ENCODE measurements at regions not wholly inside any gene's neighbourhood (a gene's known extent, or its start where the extent isn't known, plus 50 kb on each side); places are given as distances from the start of the nearest gene placed in this dataset.

GRCh38 chr6:22357724-22358189 is 60.9 kb upstream of the PRL start:
- Mint-ChIP-seq H3K27me3 (no peaks in the 10 kb centered on the region), H3K36me3 (ENCODE audit: low read depth) (no peaks in the 10 kb centered on the region), H3K4me3 (no peak overlapping the region), H3K27ac (no peak overlapping the region), H3K4me1 (no peaks in the 10 kb centered on the region), H3K9me3 (no peaks in the 10 kb centered on the region)
- intact Hi-C loops (cut with micrococcal nuclease), result no loop called here
- no peak for DNase-seq
- no peak for ATAC-seq (ENCODE audit: low read depth)
- POLR2A ChIA-PET, result no interaction called here
- CTCF ChIA-PET, result no interaction called here
- TF ChIP-seq CTCF (IDR thresholded peaks at IDR 0.05), result no peak

- ChIA-PET CTCF (no interaction called here), POLR2A (no interaction called here)
- no peaks in the 10 kb centered on the region for H3K4me1 Mint-ChIP-seq
- ATAC-seq (ENCODE audit: low read depth) (no peak), DNase-seq (no peak)
- no peak overlapping the region for H3K4me3 Mint-ChIP-seq
- intact Hi-C loops (cut with micrococcal nuclease), result no loop called here
- no peaks in the 10 kb centered on the region for H3K36me3 Mint-ChIP-seq (ENCODE audit: low read depth)
- TF ChIP-seq CTCF (IDR thresholded peaks at IDR 0.05), result no peak
- H3K27ac Mint-ChIP-seq, result no peak overlapping the region
- no peaks in the 10 kb centered on the region for H3K27me3 Mint-ChIP-seq
- no peaks in the 10 kb centered on the region for H3K9me3 Mint-ChIP-seq
These were observed 64.7 kb upstream of the PRL start for GRCh38 chr6:22361576-22361975.

- Mint-ChIP-seq H3K9me3 (peaks cover 2% of the 10 kb centered on the region), H3K27me3 (no peaks in the 10 kb centered on the region), H3K27ac (no peak overlapping the region), H3K4me3 (no peak overlapping the region), H3K4me1 (no peaks in the 10 kb centered on the region), H3K36me3 (ENCODE audit: low read depth) (no peaks in the 10 kb centered on the region)
- ATAC-seq (ENCODE audit: low read depth) (no peak), DNase-seq (no peak)
- ChIA-PET POLR2A (no interaction called here), CTCF (no interaction called here)
- intact Hi-C loops (cut with micrococcal nuclease), result no loop called here
- TF ChIP-seq CTCF (IDR thresholded peaks at IDR 0.05), result no peak
These were observed 65.5 kb upstream of the PRL start for GRCh38 chr6:22362361-22362760.

GRCh38 chr6:22363166-22363713 is 66.4 kb upstream of the PRL start:
- H3K36me3 Mint-ChIP-seq (ENCODE audit: low read depth), result no peaks in the 10 kb centered on the region
- DNase-seq, result no peak
- POLR2A ChIA-PET, result no interaction called here
- H3K4me3 Mint-ChIP-seq, result no peak overlapping the region
- ATAC-seq (ENCODE audit: low read depth), result no peak
- H3K4me1 Mint-ChIP-seq, result no peaks in the 10 kb centered on the region
- H3K27me3 Mint-ChIP-seq, result no peaks in the 10 kb centered on the region
- intact Hi-C loops (cut with micrococcal nuclease), result no loop called here
- CTCF ChIA-PET, result no interaction called here
- no peak for TF ChIP-seq CTCF (IDR thresholded peaks at IDR 0.05)
- peaks cover 2% of the 10 kb centered on the region for H3K9me3 Mint-ChIP-seq
- H3K27ac Mint-ChIP-seq, result no peak overlapping the region

- no peaks in the 10 kb centered on the region for H3K36me3 Mint-ChIP-seq (ENCODE audit: low read depth)
- POLR2A ChIA-PET, result no interaction called here
These were observed 66.9 kb upstream of the PRL start for GRCh38 chr6:22363714-22364239.

More at GRCh38 chr6:22363714-22364239, 66.9 kb upstream of the PRL start:
- ATAC-seq (ENCODE audit: low read depth), result no peak
- CTCF ChIA-PET, result no interaction called here
- H3K4me3 Mint-ChIP-seq, result no peak overlapping the region
- H3K27me3 Mint-ChIP-seq, result no peaks in the 10 kb centered on the region
- no peak overlapping the region for H3K27ac Mint-ChIP-seq
- peaks cover 2% of the 10 kb centered on the region for H3K9me3 Mint-ChIP-seq
- H3K4me1 Mint-ChIP-seq, result no peaks in the 10 kb centered on the region
- TF ChIP-seq CTCF (IDR thresholded peaks at IDR 0.05), result no peak
- intact Hi-C loops (cut with micrococcal nuclease), result no loop called here
- DNase-seq, result no peak
